ENCODE measurements at regions not wholly inside any gene's neighbourhood (a gene's known extent, or its start where the extent isn't known, plus 50 kb on each side); places are given as distances from the start of the nearest gene placed in this dataset.
"Not testable (repeated sequence)": the region's sequence is repeated elsewhere in the genome, so short reads cannot be mapped to it uniquely, and the experiment has no call there.

DNA sequence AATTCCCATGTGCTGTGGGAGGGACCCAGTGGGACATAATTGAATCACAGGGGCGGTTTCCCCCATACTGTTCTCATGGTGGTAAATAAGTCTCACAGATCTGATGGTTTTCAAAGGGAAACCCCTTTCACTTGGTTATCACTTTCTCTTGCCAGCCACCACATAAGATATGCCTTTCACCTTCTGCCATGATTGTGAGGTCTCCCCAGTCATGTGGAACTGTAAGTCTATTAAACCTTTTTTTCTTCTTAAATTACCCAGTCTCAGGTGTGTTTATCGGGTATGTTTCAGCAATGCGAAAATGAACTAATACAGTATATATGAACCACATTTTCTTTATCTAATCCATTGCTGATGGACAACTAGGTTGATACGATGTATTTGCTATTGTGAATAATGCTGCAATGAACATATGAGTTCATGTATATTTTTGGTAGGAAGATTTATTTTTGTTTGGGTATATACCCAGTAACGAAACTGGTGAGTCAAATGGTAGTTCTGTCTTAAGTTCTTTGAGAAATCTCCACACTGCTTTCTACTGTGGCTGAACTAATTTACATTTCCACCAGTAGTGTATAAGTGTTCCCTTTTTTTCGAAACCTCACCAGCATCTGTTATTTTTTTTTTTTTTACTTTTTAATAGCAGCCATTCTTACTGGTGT, 70.0 kb upstream of the HGF start:
- Histone ChIP-seq H3K9me3 (ENCODE audit: control insufficient read depth in 2 of 2, low read length in 2 of 2) (no peaks in the 10 kb centered on the region), H3K4me1 (ENCODE audit: control insufficient read depth, insufficient read depth, low read length) (no peaks in the 10 kb centered on the region), H3K36me3 (ENCODE audit: control insufficient read depth in 2 of 2, insufficient read depth in 2 of 2, low read length in 2 of 2) (no peaks in the 10 kb centered on the region), H3K27me3 (ENCODE audit: control insufficient read depth in 1 of 2, insufficient read depth in 2 of 2, low read length in 2 of 2) (no peaks in the 10 kb centered on the region), H3K9ac (ENCODE audit: low read length in 2 of 2) (no peak overlapping the region), H3K27ac (ENCODE audit: low read length) (no peak overlapping the region), H3K4me3 (ENCODE audit: low read length in 2 of 2) (no peak overlapping the region)

DNA sequence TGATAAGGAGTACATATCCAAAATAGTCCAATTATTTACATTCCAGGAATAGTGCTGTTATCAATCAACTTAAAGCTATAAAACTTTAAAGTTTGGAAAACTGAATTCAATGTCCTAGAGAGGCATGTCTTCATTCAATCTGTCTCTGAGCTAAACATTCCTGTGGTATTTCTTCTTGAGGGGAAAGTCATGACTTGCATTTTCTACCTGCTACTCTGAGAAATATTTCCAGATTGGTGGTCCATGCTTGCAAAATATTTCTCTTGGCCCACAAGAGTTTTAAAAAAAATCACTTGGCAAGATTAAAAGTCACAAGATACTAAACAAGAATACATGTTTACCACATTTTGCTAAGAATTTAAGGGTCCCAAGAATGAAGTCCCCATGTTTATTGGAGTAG, 63.6 kb upstream of the HGF start:
- Histone ChIP-seq H3K9ac (ENCODE audit: low read length in 2 of 2) (no peak overlapping the region), H3K27ac (ENCODE audit: low read length) (no peak overlapping the region), H3K4me1 (ENCODE audit: control insufficient read depth, insufficient read depth, low read length) (no peaks in the 10 kb centered on the region), H3K36me3 (ENCODE audit: control insufficient read depth in 2 of 2, insufficient read depth in 2 of 2, low read length in 2 of 2) (no peaks in the 10 kb centered on the region), H3K4me3 (ENCODE audit: low read length in 2 of 2) (no peak overlapping the region), H3K9me3 (ENCODE audit: control insufficient read depth in 2 of 2, low read length in 2 of 2) (peaks cover 0 to 4% of the 10 kb centered on the region in 2 donors), H3K27me3 (ENCODE audit: control insufficient read depth in 1 of 2, insufficient read depth in 2 of 2, low read length in 2 of 2) (no peaks in the 10 kb centered on the region)

DNA sequence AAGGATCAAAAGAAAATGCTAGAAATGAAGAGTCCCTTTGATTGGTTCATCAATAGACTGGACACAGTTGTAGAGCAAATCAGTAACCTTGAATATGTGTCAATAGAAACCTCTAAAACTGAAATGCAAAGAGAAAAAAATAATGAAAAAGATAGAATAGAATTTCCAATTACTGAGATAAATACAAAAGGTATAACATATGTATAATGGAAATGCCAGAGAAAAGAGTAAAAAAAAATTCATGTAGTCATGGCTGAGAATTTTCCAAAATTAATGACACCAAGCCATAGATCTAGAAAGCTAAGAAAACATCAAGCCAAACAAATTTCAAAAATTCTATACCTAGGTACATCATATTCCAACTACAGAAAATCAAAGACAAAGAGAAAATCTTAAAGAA, 62.0 kb upstream of the HGF start:
- H3K9me3 ChIP-seq (ENCODE audit: control insufficient read depth in 2 of 2, low read length in 2 of 2), result peaks cover 0 to 4% of the 10 kb centered on the region in 2 donors
- no peak overlapping the region for H3K4me3 ChIP-seq (ENCODE audit: low read length in 2 of 2)
- no peak overlapping the region for H3K27ac ChIP-seq (ENCODE audit: low read length)
- H3K4me1 ChIP-seq (ENCODE audit: control insufficient read depth, insufficient read depth, low read length), result no peaks in the 10 kb centered on the region
- H3K27me3 ChIP-seq (ENCODE audit: control insufficient read depth in 1 of 2, insufficient read depth in 2 of 2, low read length in 2 of 2), result no peaks in the 10 kb centered on the region
- no peaks in the 10 kb centered on the region for H3K36me3 ChIP-seq (ENCODE audit: control insufficient read depth in 2 of 2, insufficient read depth in 2 of 2, low read length in 2 of 2)
- no peak overlapping the region for H3K9ac ChIP-seq (ENCODE audit: low read length in 2 of 2)

DNA sequence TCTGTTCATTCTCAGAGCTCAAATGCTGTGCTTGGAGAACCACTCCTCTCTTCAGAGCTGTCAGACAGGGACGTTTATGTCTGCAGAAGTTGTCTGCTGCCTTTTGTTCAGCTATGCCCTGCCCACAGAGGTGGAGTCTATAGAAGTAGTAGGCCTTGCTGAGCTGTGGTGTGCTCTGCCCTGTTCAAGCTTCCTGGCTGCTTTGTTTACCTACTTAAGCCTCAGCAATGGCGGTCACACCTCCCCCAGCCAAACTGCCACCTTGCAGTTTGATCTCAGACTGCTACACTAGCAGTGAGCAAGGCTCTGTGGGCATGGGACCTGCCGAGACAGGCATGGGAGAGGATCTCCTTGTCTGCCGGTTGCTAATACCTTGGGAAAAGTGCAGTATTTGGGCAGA, 59.7 kb upstream of the HGF start:
- not testable (repeated sequence) for H3K4me3 ChIP-seq (ENCODE audit: low read length in 2 of 2); H3K9me3 ChIP-seq (ENCODE audit: control insufficient read depth in 2 of 2, low read length in 2 of 2); H3K36me3 ChIP-seq (ENCODE audit: control insufficient read depth in 2 of 2, insufficient read depth in 2 of 2, low read length in 2 of 2); H3K27ac ChIP-seq (ENCODE audit: low read length); H3K27me3 ChIP-seq (ENCODE audit: control insufficient read depth in 1 of 2, insufficient read depth in 2 of 2, low read length in 2 of 2); H3K9ac ChIP-seq (ENCODE audit: low read length in 2 of 2); H3K4me1 ChIP-seq (ENCODE audit: control insufficient read depth, insufficient read depth, low read length)

GRCh38 chr7:81822811-81823210, 53.0 kb upstream of the HGF start:
- H3K27me3 ChIP-seq (ENCODE audit: control insufficient read depth in 1 of 2, insufficient read depth in 2 of 2, low read length in 2 of 2), result no peaks in the 10 kb centered on the region
- no peak overlapping the region for H3K27ac ChIP-seq (ENCODE audit: low read length)
- no peak overlapping the region for H3K9ac ChIP-seq (ENCODE audit: low read length in 2 of 2)
- no peaks in the 10 kb centered on the region for H3K4me1 ChIP-seq (ENCODE audit: control insufficient read depth, insufficient read depth, low read length)
- H3K4me3 ChIP-seq (ENCODE audit: low read length in 2 of 2), result no peak overlapping the region
- H3K36me3 ChIP-seq (ENCODE audit: control insufficient read depth in 2 of 2, insufficient read depth in 2 of 2, low read length in 2 of 2), result no peaks in the 10 kb centered on the region
- H3K9me3 ChIP-seq (ENCODE audit: control insufficient read depth in 2 of 2, low read length in 2 of 2), result no peaks in the 10 kb centered on the region

- H3K9ac ChIP-seq (ENCODE audit: low read length in 2 of 2), result no peak overlapping the region
- H3K36me3 ChIP-seq (ENCODE audit: control insufficient read depth in 2 of 2, insufficient read depth in 2 of 2, low read length in 2 of 2), result no peaks in the 10 kb centered on the region
- H3K27me3 ChIP-seq (ENCODE audit: control insufficient read depth in 1 of 2, insufficient read depth in 2 of 2, low read length in 2 of 2), result no peaks in the 10 kb centered on the region
- H3K4me1 ChIP-seq (ENCODE audit: control insufficient read depth, insufficient read depth, low read length), result no peaks in the 10 kb centered on the region
- no peak overlapping the region for H3K27ac ChIP-seq (ENCODE audit: low read length)
- H3K4me3 ChIP-seq (ENCODE audit: low read length in 2 of 2), result no peak overlapping the region
- no peaks in the 10 kb centered on the region for H3K9me3 ChIP-seq (ENCODE audit: control insufficient read depth in 2 of 2, low read length in 2 of 2)
Observed at GRCh38 chr7:81819861-81820260, 50.0 kb upstream of the HGF start.

Data from stomach smooth muscle (tissue), 2 donors.